GM12875 (cell line): ENCODE measurements at regions not wholly inside any gene's neighbourhood (a gene's known extent, or its start where the extent isn't known, plus 50 kb on each side); places are given as distances from the start of the nearest gene placed in this dataset.

Experiments
- H3K4me3 ChIP-seq: one replicate; pipeline ENCODE4 v1.5.1; 2011; ENCODE audit warnings: low read depth, low read length, control low read depth
- TF ChIP-seq, protein P1 (sequence below): IDR thresholded peaks from 2 replicates; pipeline ENCODE4 v1.5.1; 2011; ENCODE audit warnings: low read depth, mild to moderate bottlenecking, control low read depth, inconsistent platforms, low read length, moderate library complexity, borderline replicate concordance; ENCODE audit not compliant: insufficient read depth

DNA sequence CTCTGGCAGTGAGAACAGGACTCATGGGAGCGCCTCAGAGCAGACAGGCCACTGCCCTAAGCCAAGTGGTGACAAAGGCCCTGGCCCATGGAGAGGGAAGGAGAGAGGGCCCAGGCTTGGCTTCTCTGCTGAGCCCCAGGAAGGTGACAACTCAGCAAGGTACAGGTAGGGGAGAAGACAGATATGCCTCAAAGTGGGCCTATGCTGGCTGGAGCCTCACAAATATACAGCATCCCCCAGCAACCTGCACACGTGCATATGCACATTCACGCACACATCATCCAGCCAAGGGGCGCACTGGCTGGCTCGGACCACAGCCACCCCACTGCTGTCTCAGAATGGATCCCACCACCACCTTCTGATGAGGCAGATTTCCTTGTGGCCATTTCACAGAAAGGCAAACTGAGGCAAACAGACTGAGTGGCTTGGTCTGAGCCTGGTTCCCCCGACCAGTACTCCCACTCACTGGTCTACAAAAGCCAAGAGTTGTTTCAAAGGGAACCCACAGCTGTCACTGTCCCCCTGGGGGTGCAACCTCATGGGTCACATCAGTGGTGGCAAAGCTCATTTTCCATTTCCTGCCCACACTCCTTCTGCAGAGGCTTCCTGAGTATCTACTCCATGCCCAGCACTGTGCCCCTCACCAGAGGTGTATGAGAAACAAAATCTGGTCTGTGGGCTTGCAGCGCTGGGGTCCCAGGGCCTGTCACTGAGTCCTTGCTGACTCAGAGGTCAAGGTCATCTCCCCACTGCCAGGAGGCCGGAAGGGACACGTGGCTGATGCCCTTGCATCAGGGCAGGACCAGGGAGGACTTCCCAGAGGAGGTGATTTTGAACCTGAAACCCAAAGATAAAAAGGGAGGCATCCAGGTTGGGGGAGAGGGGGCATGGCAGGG is 67.3 kb upstream of the PRR5 start:
- H3K4me3 ChIP-seq = no peak overlapping the region
- TF ChIP-seq, protein P1, sequence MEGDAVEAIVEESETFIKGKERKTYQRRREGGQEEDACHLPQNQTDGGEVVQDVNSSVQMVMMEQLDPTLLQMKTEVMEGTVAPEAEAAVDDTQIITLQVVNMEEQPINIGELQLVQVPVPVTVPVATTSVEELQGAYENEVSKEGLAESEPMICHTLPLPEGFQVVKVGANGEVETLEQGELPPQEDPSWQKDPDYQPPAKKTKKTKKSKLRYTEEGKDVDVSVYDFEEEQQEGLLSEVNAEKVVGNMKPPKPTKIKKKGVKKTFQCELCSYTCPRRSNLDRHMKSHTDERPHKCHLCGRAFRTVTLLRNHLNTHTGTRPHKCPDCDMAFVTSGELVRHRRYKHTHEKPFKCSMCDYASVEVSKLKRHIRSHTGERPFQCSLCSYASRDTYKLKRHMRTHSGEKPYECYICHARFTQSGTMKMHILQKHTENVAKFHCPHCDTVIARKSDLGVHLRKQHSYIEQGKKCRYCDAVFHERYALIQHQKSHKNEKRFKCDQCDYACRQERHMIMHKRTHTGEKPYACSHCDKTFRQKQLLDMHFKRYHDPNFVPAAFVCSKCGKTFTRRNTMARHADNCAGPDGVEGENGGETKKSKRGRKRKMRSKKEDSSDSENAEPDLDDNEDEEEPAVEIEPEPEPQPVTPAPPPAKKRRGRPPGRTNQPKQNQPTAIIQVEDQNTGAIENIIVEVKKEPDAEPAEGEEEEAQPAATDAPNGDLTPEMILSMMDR = no peak

DNA sequence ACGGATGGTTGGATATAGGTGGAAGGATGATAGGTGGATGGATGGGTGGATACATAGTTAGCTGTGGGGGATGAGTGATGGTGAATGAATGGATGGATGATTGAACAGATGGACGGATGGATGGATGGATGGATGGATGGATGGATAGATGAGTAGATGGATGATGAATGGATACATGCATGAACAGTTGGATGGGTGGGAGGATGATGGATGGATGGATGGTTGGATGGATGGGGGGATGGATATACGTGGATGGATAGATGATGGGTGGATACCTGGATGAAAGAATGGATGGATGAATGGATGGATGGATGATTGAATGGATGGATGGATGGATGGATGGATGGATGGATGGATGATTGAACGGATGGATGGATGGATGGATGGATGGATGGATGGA is 68.4 kb upstream of the PRR5 start:
- H3K4me3 ChIP-seq = no peak overlapping the region
- TF ChIP-seq, protein P1 = no peak

DNA sequence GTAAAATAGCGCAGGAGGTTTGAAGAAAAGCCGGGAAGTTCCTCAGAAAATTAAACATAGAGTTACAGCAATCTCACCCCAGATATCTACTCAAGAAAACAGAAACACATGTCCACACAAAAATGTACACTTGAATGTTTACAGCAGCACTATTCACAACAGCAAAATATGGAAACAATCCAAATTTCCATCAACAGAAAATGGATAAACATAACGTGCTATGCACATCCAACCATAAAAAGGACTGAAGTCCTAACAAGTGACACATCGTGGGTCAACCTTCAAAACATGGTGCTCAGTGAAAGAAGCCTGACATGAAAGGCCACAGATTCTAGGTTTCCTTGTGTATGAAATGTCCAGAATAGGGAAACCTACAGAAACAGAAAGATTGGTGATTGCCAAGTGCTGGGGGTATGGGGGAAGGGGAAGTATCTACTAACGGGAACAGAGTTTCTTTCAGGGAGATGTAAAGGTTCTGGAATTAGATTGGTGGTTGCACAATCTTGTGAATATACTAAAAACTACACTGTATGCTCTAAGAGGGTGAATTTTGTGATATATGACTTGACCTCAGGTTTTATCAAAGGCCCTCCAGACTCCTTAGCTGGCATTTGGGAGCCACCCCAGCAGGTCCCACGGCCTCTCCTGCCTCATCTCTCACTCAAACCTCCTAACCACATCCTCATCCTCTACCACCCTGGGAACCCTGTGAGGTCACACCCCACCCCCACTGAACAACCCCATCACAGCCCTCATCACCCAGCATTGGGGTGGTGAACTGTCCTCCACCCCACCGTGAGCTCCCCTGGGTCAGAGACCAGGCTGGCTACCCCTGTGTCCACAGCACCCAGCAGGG is 69.2 kb upstream of the PRR5 start:
- TF ChIP-seq, protein P1 = no peak
- no peak overlapping the region for H3K4me3 ChIP-seq

DNA sequence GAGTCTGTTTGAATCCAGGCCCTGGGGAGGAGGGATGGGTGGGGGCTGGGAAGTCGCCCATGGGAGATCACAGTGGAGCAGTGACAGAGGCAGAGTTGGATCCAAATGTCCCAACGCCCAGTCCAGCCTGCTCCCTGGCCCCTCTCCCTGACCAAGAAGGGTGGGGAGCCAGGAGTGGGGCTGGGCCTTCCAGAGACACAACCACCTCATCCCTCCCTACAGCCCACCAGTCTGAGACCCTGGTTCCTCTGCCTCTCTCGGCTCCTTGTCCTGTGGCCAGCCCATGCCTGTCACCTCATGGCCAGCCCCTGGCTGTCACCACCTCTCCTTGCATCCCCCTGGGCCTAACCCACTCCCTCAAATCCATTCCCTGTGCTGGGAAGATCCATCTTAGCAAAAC is 71.2 kb upstream of the PRR5 start:
- no peak overlapping the region for H3K4me3 ChIP-seq
- TF ChIP-seq, protein P1 = no peak

DNA sequence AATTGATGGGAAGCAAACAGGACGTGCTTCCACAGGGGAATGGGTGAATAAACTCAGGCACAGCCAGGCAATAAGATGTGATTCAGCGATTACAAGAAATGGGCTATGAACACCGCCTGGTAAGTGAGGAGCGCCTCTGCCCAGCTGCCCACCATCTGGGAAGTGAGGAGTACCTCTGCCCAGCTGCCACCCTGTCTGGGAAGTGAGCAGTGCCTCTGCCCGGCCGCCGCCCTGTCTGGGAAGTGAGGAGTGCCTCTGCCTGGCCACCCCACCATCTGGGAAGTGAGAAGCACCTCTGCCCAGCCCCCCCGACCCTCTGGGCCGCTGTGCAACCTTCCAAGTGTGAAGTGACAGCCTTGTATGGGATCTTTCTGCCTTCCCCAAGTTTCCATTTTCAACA is 73.2 kb upstream of the PRR5 start:
- H3K4me3 ChIP-seq = no peak overlapping the region
- TF ChIP-seq, protein P1 = no peak

DNA sequence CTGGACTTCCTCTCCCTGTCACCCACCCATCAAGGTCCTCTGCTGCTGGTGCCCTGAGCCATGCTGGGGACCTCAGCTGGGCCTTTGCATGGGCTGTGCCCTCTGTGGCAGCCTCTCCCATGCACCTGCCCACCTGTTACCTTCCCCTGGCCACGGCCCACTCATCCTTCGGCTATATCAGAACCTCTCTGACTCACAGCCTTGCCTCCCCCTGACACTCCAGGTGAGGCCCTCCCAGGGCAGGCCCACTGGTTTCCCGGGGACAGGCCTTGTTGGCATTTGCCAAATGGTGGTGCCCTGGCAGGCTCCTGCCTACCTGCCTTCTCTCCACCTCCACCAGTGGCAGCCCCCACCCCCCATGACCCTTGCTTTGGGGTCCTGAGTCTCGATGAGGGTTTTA is 73.7 kb upstream of the PRR5 start:
- TF ChIP-seq, protein P1 = no peak
- H3K4me3 ChIP-seq = no peak overlapping the region
